ENCODE measurements at regions not wholly inside any gene's neighbourhood (a gene's known extent, or its start where the extent isn't known, plus 50 kb on each side); places are given as distances from the start of the nearest gene placed in this dataset.

- peak; percentile 4 for DNase-seq (ENCODE audit: low read depth)
Observed at GRCh38 chr7:10889266-10889898, 84.3 kb upstream of the PHF14 start.

- no peak for DNase-seq (ENCODE audit: low read depth)
Observed at GRCh38 chr7:10908600-10908999, 65.1 kb upstream of the PHF14 start.

- no peak for DNase-seq (ENCODE audit: low read depth)
Observed at GRCh38 chr7:10910447-10910846, 63.2 kb upstream of the PHF14 start.

- no peak for DNase-seq (ENCODE audit: low read depth)
Observed at GRCh38 chr7:10912077-10912476, 61.6 kb upstream of the PHF14 start.

- no peak for DNase-seq (ENCODE audit: low read depth)
Observed at GRCh38 chr7:10913457-10913856, 60.2 kb upstream of the PHF14 start.

- no peak for DNase-seq (ENCODE audit: low read depth)
Observed at GRCh38 chr7:10918093-10918590, 55.5 kb upstream of the PHF14 start.

- DNase-seq (ENCODE audit: low read depth), result no peak
Observed at GRCh38 chr7:10919923-10920322, 53.7 kb upstream of the PHF14 start.
